Neural cell (in vitro differentiated cells): ENCODE measurements at regions not wholly inside any gene's neighbourhood (a gene's known extent, or its start where the extent isn't known, plus 50 kb on each side); places are given as distances from the start of the nearest gene placed in this dataset.

Source experiments
- H2AFZ ChIP-seq: fragments of 200-600, 300-800 bp; sonication (generic), shearing (Covaris generic); 2 replicates; pipeline ENCODE4 v1.6.0; 2014; ENCODE audit warnings: low read depth, mild to moderate bottlenecking, antibody characterized with exemption, low read length, moderate library complexity
- H3F3A ChIP-seq: fragments of 200-600 bp; shearing (Covaris generic); 2 replicates; pipeline ENCODE4 v1.6.1; 2016; ENCODE audit warnings: mild to moderate bottlenecking, moderate library complexity, mixed read lengths, antibody characterized with exemption, low read length; ENCODE audit not compliant: insufficient read depth, poor library complexity, severe bottlenecking
- H3K27ac ChIP-seq: fragments of 200-600, 300-800 bp; sonication (generic), shearing (Covaris generic); 2 replicates; pipeline ENCODE4 v1.5.1; 2014; ENCODE audit warnings: mild to moderate bottlenecking, low read length, moderate library complexity
- H3K27me3 ChIP-seq: fragments of 300-800, 200-600 bp; sonication (generic), shearing (Covaris generic); 2 replicates; pipeline ENCODE4 v1.6.0; 2014; ENCODE audit warnings: mild to moderate bottlenecking, low read depth, low read length, moderate library complexity; ENCODE audit not compliant: insufficient read depth
- H3K36me3 ChIP-seq: fragments of 300-800, 200-600 bp; sonication (generic), shearing (Covaris generic); 2 replicates; pipeline ENCODE4 v1.5.1; 2014; ENCODE audit warnings: mild to moderate bottlenecking, antibody characterized with exemption, low read length, moderate library complexity; ENCODE audit not compliant: insufficient read depth
- H3K4me2 ChIP-seq: fragments of 300-800, 200-600 bp; sonication (generic), shearing (Covaris generic); 2 replicates; pipeline ENCODE4 v1.6.0; 2014; ENCODE audit warnings: mild to moderate bottlenecking, low read length
- H3K4me3 ChIP-seq: fragments of 300-800, 200-600 bp; sonication (generic), shearing (Covaris generic); 2 replicates; pipeline ENCODE4 v1.5.1; 2014; ENCODE audit warnings: mild to moderate bottlenecking, low read length, moderate library complexity
- H3K79me2 ChIP-seq: fragments of 200-600 bp; shearing (Covaris generic); replicated peaks from 2 replicates; pipeline ENCODE4 v1.6.0; 2014; ENCODE audit warnings: mild to moderate bottlenecking, low read length, moderate library complexity; ENCODE audit not compliant: insufficient read depth
- H3K9ac ChIP-seq: fragments of 300-800, 200-600 bp; sonication (generic), shearing (Covaris generic); 2 replicates; pipeline ENCODE4 v1.6.1; 2016; ENCODE audit warnings: mild to moderate bottlenecking, low read length, mixed read lengths
- H3K9me2 ChIP-seq: fragments of 200-600 bp; shearing (Covaris generic); 2 replicates; pipeline ENCODE4 v1.6.1; 2016; ENCODE audit warnings: mild to moderate bottlenecking, low read length, mixed read lengths; ENCODE audit not compliant: insufficient read depth
- H3K9me3 ChIP-seq: fragments of 200-600, 300-800 bp; sonication (generic), shearing (Covaris generic); 2 replicates; pipeline ENCODE4 v1.6.1; 2016; ENCODE audit warnings: mild to moderate bottlenecking, mixed run types, low read length, moderate library complexity, mixed read lengths
- H4K20me1 ChIP-seq: fragments of 200-600 bp; shearing (Covaris generic); 2 replicates; pipeline ENCODE4 v1.6.1; 2016; ENCODE audit warnings: mild to moderate bottlenecking, mixed run types; ENCODE audit not compliant: insufficient read depth
- EP300 ChIP-seq: fragments of 450-650 bp; conservative IDR thresholded peaks from 2 replicates; pipeline ENCODE4 v1.6.1; 2014; ENCODE audit warnings: antibody characterized with exemption, mild to moderate bottlenecking, moderate library complexity; ENCODE audit not compliant: poor library complexity, severe bottlenecking
- EZH2 ChIP-seq: fragments of 200-600, 300-800 bp; shearing (Covaris generic), sonication (generic); IDR thresholded peaks from 2 replicates; pipeline ENCODE4 v1.6.1; 2014; ENCODE audit warnings: antibody characterized with exemption, low read length, borderline replicate concordance, mild to moderate bottlenecking; ENCODE audit not compliant: insufficient read depth, poor library complexity, severe bottlenecking
- MXI1 ChIP-seq: fragments of 450-650 bp; conservative IDR thresholded peaks from 2 replicates; pipeline ENCODE4 v1.6.1; 2014; ENCODE audit warnings: antibody characterized with exemption, mild to moderate bottlenecking; ENCODE audit not compliant: poor library complexity, severe bottlenecking
- POLR2AphosphoS5 ChIP-seq: IDR thresholded peaks from 2 replicates; pipeline ENCODE4 v1.6.1; 2012
- RAD21 ChIP-seq: fragments of 450-650 bp; conservative IDR thresholded peaks from 2 replicates; pipeline ENCODE4 v1.6.1; 2014; ENCODE audit warnings: antibody characterized with exemption, mild to moderate bottlenecking, moderate library complexity
- SMC3 ChIP-seq: fragments of 450-650 bp; conservative IDR thresholded peaks from 2 replicates; pipeline ENCODE4 v1.6.1; 2014; ENCODE audit warnings: antibody characterized with exemption, mild to moderate bottlenecking, moderate library complexity; ENCODE audit not compliant: poor library complexity
- TAF1 ChIP-seq: IDR thresholded peaks from 2 replicates; pipeline ENCODE4 v1.6.1; 2012; ENCODE audit warnings: low read depth
- TF ChIP-seq, protein P1 (sequence below): IDR thresholded peaks from 2 replicates; pipeline ENCODE4 v1.6.1; 2012; ENCODE audit warnings: borderline replicate concordance
- TF ChIP-seq, protein P2 (sequence below): fragments of 450-650 bp; IDR thresholded peaks from 2 replicates; pipeline ENCODE4 v1.5.1; 2014; ENCODE audit warnings: antibody characterized with exemption, mild to moderate bottlenecking, moderate library complexity; ENCODE audit not compliant: poor library complexity, severe bottlenecking

GRCh38 chr22:48696371-48696770, 1131.3 kb downstream of the BRD1 start:
- H2AFZ ChIP-seq: no peak overlapping the region
- H4K20me1 ChIP-seq: no peaks in the 10 kb centered on the region
- H3K4me2 ChIP-seq: no peak overlapping the region
- no peak overlapping the region for H3K9ac ChIP-seq
- H3K79me2 ChIP-seq: no peaks in the 10 kb centered on the region
- no peaks in the 10 kb centered on the region for H3F3A ChIP-seq
- H3K9me3 ChIP-seq: no peaks in the 10 kb centered on the region
- no peak overlapping the region for H3K27ac ChIP-seq
- TF ChIP-seq TAF1: no peak
- no peak for TF ChIP-seq POLR2AphosphoS5
- TF ChIP-seq, protein P1, sequence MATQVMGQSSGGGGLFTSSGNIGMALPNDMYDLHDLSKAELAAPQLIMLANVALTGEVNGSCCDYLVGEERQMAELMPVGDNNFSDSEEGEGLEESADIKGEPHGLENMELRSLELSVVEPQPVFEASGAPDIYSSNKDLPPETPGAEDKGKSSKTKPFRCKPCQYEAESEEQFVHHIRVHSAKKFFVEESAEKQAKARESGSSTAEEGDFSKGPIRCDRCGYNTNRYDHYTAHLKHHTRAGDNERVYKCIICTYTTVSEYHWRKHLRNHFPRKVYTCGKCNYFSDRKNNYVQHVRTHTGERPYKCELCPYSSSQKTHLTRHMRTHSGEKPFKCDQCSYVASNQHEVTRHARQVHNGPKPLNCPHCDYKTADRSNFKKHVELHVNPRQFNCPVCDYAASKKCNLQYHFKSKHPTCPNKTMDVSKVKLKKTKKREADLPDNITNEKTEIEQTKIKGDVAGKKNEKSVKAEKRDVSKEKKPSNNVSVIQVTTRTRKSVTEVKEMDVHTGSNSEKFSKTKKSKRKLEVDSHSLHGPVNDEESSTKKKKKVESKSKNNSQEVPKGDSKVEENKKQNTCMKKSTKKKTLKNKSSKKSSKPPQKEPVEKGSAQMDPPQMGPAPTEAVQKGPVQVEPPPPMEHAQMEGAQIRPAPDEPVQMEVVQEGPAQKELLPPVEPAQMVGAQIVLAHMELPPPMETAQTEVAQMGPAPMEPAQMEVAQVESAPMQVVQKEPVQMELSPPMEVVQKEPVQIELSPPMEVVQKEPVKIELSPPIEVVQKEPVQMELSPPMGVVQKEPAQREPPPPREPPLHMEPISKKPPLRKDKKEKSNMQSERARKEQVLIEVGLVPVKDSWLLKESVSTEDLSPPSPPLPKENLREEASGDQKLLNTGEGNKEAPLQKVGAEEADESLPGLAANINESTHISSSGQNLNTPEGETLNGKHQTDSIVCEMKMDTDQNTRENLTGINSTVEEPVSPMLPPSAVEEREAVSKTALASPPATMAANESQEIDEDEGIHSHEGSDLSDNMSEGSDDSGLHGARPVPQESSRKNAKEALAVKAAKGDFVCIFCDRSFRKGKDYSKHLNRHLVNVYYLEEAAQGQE: no peak
- no peak for TF ChIP-seq MXI1
- TF ChIP-seq RAD21: no peak
- no peak for TF ChIP-seq EP300
- no peaks in the 10 kb centered on the region for H3K9me2 ChIP-seq
- no peak overlapping the region for H3K4me3 ChIP-seq
- no peaks in the 10 kb centered on the region for H3K27me3 ChIP-seq
- no peaks in the 10 kb centered on the region for H3K36me3 ChIP-seq

- Histone ChIP-seq H2AFZ (no peak overlapping the region), H3K4me2 (no peak overlapping the region), H3K9me2 (no peaks in the 10 kb centered on the region), H3K36me3 (no peaks in the 10 kb centered on the region), H3K4me3 (no peak overlapping the region), H3K79me2 (no peaks in the 10 kb centered on the region), H3K27ac (no peak overlapping the region), H3K27me3 (no peaks in the 10 kb centered on the region), H4K20me1 (no peaks in the 10 kb centered on the region), H3K9ac (no peak overlapping the region), H3F3A (no peaks in the 10 kb centered on the region), H3K9me3 (no peaks in the 10 kb centered on the region)
- TF ChIP-seq MXI1 (no peak), RAD21 (no peak), EP300 (no peak), POLR2AphosphoS5 (no peak), TAF1 (no peak), EZH2 (no peak), SMC3 (no peak)
- TF ChIP-seq, protein P2, sequence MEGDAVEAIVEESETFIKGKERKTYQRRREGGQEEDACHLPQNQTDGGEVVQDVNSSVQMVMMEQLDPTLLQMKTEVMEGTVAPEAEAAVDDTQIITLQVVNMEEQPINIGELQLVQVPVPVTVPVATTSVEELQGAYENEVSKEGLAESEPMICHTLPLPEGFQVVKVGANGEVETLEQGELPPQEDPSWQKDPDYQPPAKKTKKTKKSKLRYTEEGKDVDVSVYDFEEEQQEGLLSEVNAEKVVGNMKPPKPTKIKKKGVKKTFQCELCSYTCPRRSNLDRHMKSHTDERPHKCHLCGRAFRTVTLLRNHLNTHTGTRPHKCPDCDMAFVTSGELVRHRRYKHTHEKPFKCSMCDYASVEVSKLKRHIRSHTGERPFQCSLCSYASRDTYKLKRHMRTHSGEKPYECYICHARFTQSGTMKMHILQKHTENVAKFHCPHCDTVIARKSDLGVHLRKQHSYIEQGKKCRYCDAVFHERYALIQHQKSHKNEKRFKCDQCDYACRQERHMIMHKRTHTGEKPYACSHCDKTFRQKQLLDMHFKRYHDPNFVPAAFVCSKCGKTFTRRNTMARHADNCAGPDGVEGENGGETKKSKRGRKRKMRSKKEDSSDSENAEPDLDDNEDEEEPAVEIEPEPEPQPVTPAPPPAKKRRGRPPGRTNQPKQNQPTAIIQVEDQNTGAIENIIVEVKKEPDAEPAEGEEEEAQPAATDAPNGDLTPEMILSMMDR: no peak
- TF ChIP-seq, protein P1: no peak
These were observed 1131.9 kb downstream of the BRD1 start for GRCh38 chr22:48695731-48696305.
